H1 (cell line): ENCODE measurements at regions not wholly inside any gene's neighbourhood (a gene's known extent, or its start where the extent isn't known, plus 50 kb on each side); places are given as distances from the start of the nearest gene placed in this dataset.

Source experiments
- MAFK ChIP-seq: IDR thresholded peaks from 2 replicates; pipeline ENCODE4 v1.6.1; 2012; ENCODE audit warnings: low read depth, mild to moderate bottlenecking, improper control_type of control experiment, low read length
- MAX ChIP-seq: IDR thresholded peaks from 2 replicates; pipeline ENCODE4 v1.6.1; 2012; ENCODE audit warnings: inconsistent platforms
- RFX5 ChIP-seq: IDR thresholded peaks from 2 replicates; pipeline ENCODE4 v1.6.1; 2011; ENCODE audit warnings: low read depth, low read length, improper control_type of control experiment, borderline replicate concordance
- TAF1 ChIP-seq: IDR thresholded peaks from 2 replicates; pipeline ENCODE4 v1.6.1; 2011; ENCODE audit warnings: mild to moderate bottlenecking, low read depth, low read length
- TF ChIP-seq, protein P1 (sequence below), 3 experiments: IDR thresholded peaks; 1 replicate in 2 of 3; 2 replicates in 1 of 3; pipeline versions ENCODE4 v1.5.1 to v1.6.1; 2011; ENCODE audit warnings: low read length in 3 of 3, mild to moderate bottlenecking in 3 of 3, inconsistent platforms in 2 of 3, low read depth in 1 of 3, moderate library complexity in 1 of 3; ENCODE audit not compliant: insufficient read depth in 1 of 3; ENCODE audit errors: control extremely low read depth in 1 of 3

DNA sequence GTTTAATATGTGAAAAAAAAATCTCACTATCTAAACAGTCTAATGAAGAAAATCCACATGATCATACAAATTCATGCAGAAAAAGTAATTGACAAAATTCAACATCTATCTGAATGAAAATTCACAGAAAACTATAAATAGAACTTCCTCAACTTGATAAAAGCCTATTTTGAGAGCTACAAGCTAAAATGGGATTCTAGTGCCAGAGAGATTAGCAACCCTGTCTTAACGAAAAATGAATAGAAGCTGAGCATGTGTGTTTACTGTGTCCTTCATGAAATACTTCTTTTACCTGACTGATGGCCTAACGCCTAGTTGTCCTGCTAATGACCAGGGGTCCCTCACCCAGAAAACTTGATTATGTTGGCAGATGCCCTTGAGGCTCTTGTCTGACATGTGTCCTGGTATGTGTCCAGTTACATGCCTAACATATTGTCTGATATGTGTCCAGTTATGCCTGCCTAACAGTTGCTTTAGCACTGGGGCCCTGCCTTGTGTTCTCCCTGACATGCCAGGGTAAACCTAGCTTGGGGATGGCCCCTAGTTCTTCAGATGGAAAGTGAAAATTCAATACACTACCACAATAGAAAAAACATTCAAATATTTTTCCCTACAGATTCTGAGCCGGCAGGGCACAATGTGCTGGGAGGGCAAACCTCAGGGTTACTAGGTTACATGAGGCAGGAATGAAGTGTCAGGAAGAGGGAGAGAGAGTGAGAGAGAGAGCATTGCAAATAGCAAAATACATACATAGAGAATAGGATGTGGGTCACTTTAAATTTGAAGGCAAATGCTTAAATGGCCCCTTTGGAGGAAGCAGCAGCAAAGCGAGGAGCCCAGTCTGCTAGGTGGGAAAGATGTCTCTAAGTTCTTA lies 834.0 kb downstream of the CDH11 start:
- TF ChIP-seq, protein P1, sequence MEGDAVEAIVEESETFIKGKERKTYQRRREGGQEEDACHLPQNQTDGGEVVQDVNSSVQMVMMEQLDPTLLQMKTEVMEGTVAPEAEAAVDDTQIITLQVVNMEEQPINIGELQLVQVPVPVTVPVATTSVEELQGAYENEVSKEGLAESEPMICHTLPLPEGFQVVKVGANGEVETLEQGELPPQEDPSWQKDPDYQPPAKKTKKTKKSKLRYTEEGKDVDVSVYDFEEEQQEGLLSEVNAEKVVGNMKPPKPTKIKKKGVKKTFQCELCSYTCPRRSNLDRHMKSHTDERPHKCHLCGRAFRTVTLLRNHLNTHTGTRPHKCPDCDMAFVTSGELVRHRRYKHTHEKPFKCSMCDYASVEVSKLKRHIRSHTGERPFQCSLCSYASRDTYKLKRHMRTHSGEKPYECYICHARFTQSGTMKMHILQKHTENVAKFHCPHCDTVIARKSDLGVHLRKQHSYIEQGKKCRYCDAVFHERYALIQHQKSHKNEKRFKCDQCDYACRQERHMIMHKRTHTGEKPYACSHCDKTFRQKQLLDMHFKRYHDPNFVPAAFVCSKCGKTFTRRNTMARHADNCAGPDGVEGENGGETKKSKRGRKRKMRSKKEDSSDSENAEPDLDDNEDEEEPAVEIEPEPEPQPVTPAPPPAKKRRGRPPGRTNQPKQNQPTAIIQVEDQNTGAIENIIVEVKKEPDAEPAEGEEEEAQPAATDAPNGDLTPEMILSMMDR (IDR thresholded peaks at IDR 0.05; ENCODE audit: control extremely low read depth in 1 of 3, insufficient read depth in 1 of 3, low read depth in 1 of 3, low read length in 3 of 3), result no peak
- TF ChIP-seq TAF1 (no peak), RFX5 (no peak), MAX (no peak), MAFK (no peak)
